B cell (primary cell): ENCODE measurements at regions not wholly inside any gene's neighbourhood (a gene's known extent, or its start where the extent isn't known, plus 50 kb on each side); places are given as distances from the start of the nearest gene placed in this dataset.

Experiments
- CTCF ChIP-seq: fragments of 200-600 bp; IDR thresholded peaks from one replicate; pipeline ENCODE4 v1.8.0; 2022; ENCODE audit warnings: antibody characterized with exemption, mild to moderate bottlenecking
- EZH2 ChIP-seq: IDR thresholded peaks from 2 replicates; pipeline ENCODE4 v1.6.1; 2012; ENCODE audit warnings: borderline replicate concordance, low read depth, mild to moderate bottlenecking, moderate library complexity, low read length; ENCODE audit not compliant: insufficient read depth, poor library complexity, severe bottlenecking

DNA sequence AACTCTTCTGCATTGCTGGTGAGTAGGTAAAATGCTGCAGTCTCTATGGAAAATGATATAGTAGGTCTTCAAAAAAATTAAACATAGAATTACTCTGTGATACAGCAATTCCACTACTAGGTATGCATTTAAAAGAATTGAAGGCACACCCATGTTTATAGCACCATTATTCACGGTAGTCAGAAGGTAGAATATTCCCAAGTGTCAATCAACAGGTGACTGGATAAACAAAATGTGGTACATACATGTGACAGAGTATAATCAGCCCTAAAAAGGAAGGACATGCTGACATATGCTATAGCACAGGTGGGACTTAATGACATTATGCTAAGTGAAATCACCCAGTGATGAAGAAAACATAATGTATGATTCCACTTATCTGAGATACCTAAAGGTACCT lies 123.3 kb downstream of the CCER1 start:
- no peak for TF ChIP-seq EZH2
- no peak for TF ChIP-seq CTCF
